GM21381 (cell line): ENCODE measurements at regions not wholly inside any gene's neighbourhood (a gene's known extent, or its start where the extent isn't known, plus 50 kb on each side); places are given as distances from the start of the nearest gene placed in this dataset.

Source experiments
- ATAC-seq: cut with Tn5 transposase; IDR thresholded peaks from one replicate; pipeline ENCODE4 v1.9.1; 2021; ENCODE audit warnings: mild to moderate bottlenecking, moderate library complexity; ENCODE audit not compliant: unreplicated experiment

- no peak for ATAC-seq
These were observed 380.7 kb upstream of the SHH start for GRCh38 chr7:156192921-156193320.

DNA sequence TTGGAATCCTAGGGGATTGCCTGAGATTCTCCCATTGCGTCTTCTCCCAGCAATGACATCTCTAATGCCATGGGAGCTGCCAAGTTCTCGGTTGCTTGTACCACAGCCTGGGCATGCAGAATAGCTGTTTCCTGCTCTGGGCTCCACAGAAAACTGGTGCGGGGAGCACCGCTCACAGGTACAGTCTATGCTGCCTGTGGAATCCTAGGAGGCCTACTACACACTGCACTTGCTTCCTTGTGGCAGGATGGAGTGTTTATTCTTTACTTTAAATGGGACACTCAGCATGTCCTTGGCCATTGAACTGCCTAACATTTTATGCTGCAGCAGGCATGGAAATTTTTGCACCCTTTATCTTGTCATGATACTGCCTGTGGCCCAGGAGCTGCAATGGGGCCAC, 378.8 kb upstream of the SHH start:
- ATAC-seq, result no peak

DNA sequence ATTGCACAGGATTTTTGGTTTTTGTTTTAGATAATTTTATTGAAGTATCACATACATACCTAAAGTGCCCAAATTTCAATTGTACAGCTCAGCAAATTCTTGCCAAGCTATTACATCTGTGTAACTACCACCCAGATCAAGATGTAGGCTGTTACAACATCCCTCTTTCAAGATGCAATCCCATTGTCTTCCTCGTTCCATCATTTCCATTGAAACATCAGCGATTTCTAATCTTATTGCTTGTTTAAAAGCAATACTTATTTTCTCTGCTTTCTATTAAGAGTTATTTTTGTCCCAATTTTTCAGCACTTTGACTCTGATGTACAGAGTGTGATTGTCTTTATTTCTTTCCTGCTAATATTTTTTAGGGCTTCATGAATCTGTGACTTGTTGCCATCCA, 372.8 kb upstream of the SHH start:
- ATAC-seq, result no peak

DNA sequence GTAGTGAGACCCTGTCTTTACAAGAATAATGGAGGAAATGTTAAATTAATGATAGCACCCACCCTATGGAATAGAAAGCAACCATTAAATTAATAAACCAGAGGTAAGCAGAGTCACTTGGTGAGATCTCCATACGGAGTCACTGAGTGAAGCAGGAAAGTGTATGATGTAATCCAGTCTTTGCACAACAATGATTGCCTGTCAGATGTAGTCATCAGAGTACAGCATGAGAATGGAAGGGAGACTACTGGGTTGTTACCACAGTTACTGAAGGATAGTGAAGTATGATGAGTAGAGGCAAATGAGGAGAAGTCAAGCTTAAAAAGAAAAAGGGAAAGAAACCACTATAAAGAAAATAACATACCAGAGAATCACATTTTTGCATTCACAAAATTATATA, 371.9 kb upstream of the SHH start:
- no peak for ATAC-seq

DNA sequence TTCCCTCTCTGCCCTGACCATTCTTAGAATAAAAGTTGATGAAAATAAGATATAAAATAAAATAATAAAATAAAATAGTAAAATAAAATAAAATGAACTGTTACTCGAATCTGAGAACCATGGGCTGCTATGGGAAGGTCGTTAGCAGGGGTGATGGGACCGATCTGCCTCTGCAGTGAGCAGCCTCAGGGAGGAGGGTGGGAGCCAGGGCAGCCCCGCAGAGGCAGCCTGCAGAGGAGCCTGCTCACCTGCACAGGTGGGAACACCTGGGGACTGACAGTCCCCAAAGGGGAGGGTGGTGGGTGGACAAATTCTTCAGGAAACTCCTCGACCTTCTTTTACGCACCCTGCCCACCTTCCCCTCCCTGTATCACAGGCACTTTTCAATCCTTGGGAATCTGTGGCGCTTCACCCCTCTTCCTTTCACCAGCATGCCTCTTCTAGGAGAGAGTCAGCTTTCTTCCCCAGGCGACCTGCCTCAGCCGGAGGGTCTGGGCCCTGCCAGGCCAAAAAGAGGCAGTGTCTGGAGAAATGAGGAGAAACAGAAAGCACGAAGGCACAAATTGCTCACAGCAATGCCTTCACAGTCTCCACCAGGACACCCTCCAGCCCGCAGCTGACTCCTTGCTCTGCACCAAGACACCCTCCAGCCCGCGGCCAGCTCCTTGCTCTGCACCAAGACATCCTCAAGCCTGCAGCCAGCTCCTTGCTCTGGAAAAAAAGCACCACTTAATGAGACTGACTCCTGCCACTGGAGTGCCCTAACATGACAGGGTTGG, 368.4 kb upstream of the SHH start:
- ATAC-seq, result no peak

DNA sequence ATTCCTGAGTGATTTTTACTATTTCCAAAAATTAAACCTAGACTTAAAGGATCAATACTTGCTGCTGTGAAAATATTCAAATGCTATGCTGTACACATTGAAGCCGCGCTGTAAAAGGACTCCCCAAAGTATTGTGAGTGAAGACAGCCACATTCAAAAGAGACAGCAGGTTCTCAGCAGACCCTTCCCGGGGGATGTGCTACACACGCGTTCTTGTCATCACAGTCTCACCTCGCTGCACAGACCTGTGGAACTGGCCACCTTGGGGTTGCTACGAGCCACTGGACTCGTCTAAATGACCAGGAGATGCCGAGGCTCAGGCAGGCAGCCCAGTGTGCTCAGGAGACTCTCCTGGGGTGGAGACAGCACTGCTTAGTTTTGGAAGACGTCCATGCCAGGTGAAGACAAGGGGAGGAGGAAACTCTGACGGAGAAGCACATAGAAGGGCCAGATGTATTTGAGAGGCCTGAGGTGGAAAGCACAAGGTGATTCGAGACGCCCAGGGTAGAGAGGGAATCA, 367.7 kb upstream of the SHH start:
- no peak for ATAC-seq

DNA sequence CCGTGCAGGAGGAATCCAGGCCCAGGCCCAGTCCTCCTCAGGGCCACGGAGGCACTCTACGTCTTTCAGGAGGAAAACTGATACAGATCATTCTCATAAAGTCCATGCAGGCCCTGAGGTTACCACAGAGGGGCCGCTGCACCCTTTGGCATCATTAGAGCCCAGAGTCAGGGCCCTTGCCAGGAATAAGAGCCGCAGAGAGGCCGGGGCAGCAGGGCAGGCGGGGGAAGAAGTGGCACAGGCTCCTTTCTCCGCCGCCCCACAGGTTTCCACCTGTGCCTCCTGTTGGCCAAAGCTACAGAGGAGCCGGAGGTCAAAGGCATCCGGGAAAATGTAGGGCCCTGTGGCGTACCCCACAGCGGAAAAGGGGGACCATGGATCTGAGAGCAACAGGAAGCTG, 366.6 kb upstream of the SHH start:
- ATAC-seq, result no peak

- no peak for ATAC-seq
These were observed 366.0 kb upstream of the SHH start for GRCh38 chr7:156178214-156178613.

GRCh38 chr7:156177422-156178055, 365.3 kb upstream of the SHH start:
- no peak for ATAC-seq

- ATAC-seq, result no peak
These were observed 363.8 kb upstream of the SHH start for GRCh38 chr7:156176039-156176438.

- ATAC-seq, result no peak
These were observed 362.7 kb upstream of the SHH start for GRCh38 chr7:156175003-156175402.

DNA sequence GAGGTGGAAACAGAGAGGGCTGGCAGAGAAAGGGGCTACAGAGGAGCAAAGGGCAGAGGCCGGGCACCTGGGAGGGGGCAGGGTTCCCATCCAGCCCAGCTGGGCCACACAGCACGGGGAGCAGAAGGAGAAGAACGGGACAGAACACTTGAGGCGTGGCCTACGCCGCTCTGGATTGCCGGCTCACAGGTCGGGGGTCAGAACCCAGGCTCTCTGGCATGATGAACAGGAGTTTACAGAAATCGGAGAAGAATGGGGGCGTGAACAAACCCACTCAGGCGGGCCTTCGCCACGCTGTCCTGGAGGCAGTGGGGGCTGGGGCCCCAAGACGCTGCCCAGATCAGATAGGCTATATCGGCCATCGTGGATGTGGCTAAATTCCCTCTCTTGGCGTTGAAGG, 362.2 kb upstream of the SHH start:
- no peak for ATAC-seq

DNA sequence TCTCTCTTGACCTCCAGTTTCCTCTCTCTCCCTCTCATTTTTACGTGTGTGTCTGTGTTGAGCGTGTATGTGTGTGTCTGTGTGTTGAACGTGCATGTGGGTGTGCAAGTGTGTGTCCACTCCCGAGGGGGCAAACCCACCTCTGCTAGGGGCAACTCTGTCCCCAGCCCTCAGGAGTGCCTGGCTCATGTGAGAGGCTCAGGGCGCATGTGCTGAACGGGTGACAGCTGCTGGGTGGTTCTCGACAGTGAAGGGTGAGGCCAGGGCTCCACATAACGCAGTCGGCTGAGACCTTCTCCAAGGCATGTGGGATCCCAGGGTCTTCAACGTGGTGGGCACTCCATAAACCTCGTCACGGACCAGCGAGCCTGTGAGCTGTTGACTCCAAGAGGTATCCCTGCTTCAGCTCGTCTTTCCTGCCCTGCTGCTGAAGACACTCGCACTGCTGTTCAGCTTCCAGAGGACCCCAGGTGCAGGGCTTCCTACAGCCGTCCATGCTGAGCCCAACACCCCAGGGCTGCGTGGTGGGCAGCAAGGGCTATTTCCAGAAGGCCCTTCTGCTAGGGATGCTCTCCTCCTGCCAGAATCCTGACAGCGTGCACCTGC, 361.6 kb upstream of the SHH start:
- ATAC-seq, result no peak

GRCh38 chr7:156173346-156173745, 361.1 kb upstream of the SHH start:
- ATAC-seq, result no peak

DNA sequence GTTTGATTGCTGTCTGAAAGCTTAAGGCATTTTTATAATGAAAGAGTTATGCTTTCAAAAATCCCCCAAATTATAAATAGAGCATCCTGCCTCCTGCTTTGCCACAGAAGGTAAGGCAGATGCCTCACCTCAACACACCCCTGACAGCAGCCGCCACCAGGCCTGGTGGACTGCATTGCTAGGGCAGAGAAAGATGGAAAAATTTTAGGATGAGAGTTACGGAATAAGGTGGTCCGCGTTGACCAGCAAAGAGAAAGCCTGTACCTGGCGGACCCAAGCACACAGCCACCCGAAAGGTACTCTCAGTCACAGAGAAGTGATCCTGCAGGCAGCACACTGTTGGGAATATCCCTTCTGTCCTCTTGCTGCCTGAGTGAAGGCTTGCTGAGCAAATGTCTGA, 360.4 kb upstream of the SHH start:
- ATAC-seq, result no peak

- ATAC-seq, result no peak
These were observed 357.5 kb upstream of the SHH start for GRCh38 chr7:156169474-156170370.

- ATAC-seq, result no peak
These were observed 356.2 kb upstream of the SHH start for GRCh38 chr7:156168434-156168833.

DNA sequence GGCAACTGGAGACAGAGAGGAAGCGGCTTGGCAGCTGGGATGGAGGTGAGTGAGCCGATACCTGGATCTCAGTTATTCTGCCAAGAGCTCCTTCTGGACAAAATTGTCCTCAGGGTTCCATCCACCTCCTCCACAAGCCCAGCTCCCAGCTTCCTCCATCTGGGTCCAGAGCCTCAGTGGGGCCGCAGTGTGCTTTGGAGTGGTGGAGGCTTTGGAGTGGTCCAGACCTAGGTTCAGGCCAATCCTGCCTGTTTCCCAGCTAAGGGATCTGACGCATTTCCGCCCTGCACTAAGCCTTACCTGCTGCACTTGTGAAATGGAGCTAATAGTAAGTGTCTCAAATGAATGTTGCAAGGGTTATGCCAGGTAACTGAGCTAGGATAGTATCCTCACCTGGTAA, 355.7 kb upstream of the SHH start:
- ATAC-seq, result no peak

DNA sequence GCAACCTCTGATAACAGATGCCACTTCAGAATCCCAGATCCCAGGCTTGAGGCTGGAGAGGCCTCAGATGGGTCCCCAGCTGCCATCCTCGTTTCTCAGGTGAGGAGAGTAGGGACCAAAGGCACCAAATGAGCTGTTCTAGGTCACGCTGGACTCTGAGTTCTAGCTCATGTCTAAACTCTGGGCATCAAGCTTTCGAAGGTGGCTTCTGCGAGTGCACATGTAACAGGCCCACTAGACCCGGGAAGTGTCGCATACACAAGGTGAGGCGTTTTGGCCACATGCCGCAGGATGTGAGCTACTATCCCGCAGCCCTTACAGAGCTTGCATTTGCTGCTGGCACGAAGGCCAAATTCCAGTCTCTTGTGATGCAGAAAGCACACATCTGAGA, 355.1 kb upstream of the SHH start:
- no peak for ATAC-seq

GRCh38 chr7:156166692-156167416, 354.6 kb upstream of the SHH start:
- no peak for ATAC-seq
